ENCODE measurements at regions not wholly inside any gene's neighbourhood (a gene's known extent, or its start where the extent isn't known, plus 50 kb on each side); places are given as distances from the start of the nearest gene placed in this dataset.

GRCh38 chr21:41671859-41672542 lies 94.9 kb downstream of the RIPK4 start:
- peak; percentile 66 for DNase-seq (ENCODE audit: low read depth)

- DNase-seq (ENCODE audit: low read depth) = no peak
Observed at GRCh38 chr21:41671212-41671762, 95.6 kb downstream of the RIPK4 start.

GRCh38 chr21:41670056-41670805 lies 96.6 kb downstream of the RIPK4 start:
- DNase-seq (ENCODE audit: low read depth) = no peak

GRCh38 chr21:41669533-41669830 lies 97.4 kb downstream of the RIPK4 start:
- DNase-seq (ENCODE audit: low read depth) = no peak

GRCh38 chr21:41668686-41669532 lies 97.9 kb downstream of the RIPK4 start:
- no peak for DNase-seq (ENCODE audit: low read depth)

GRCh38 chr21:41668051-41668541 lies 98.8 kb downstream of the RIPK4 start:
- DNase-seq (ENCODE audit: low read depth) = no peak

- no peak for DNase-seq (ENCODE audit: low read depth)
Observed at GRCh38 chr21:41667136-41667535, 99.7 kb downstream of the RIPK4 start.

GRCh38 chr21:41666641-41667081 lies 100.2 kb downstream of the RIPK4 start:
- DNase-seq (ENCODE audit: low read depth) = peak; percentile 63

- DNase-seq (ENCODE audit: low read depth) = no peak
Observed at GRCh38 chr21:41665766-41666595, 100.9 kb downstream of the RIPK4 start.

GRCh38 chr21:41664881-41665765 lies 101.7 kb downstream of the RIPK4 start:
- peak; percentile 83 for DNase-seq (ENCODE audit: low read depth)

- peak; percentile 64 for DNase-seq (ENCODE audit: low read depth)
Observed at GRCh38 chr21:41663805-41664788, 102.8 kb downstream of the RIPK4 start.

GRCh38 chr21:41662761-41663160 lies 104.1 kb downstream of the RIPK4 start:
- no peak for DNase-seq (ENCODE audit: low read depth)

GRCh38 chr21:41662161-41662560 lies 104.7 kb downstream of the RIPK4 start:
- no peak for DNase-seq (ENCODE audit: low read depth)

GRCh38 chr21:41660748-41661147 lies 106.1 kb downstream of the RIPK4 start:
- no peak for DNase-seq (ENCODE audit: low read depth)

- no peak for DNase-seq (ENCODE audit: low read depth)
Observed at GRCh38 chr21:41659791-41660560, 106.9 kb downstream of the RIPK4 start.

GRCh38 chr21:41656946-41657525 lies 109.8 kb downstream of the RIPK4 start:
- no peak for DNase-seq (ENCODE audit: low read depth)

GRCh38 chr21:41655259-41655658 lies 111.6 kb downstream of the RIPK4 start:
- DNase-seq (ENCODE audit: low read depth) = no peak
